22Rv1 (cell line): ENCODE measurements at regions not wholly inside any gene's neighbourhood (a gene's known extent, or its start where the extent isn't known, plus 50 kb on each side); places are given as distances from the start of the nearest gene placed in this dataset.
A peak's percentile ranks its signal among the peaks of the same experiment; 100 is the strongest.

Experiments
- H3K27ac ChIP-seq: fragments of 450-650 bp; 2 replicates; pipeline ENCODE4 v1.5.1; 2017
- CTCF ChIP-seq: fragments of 450-650 bp; IDR thresholded peaks from 2 replicates; pipeline ENCODE4 v1.5.1; 2017; ENCODE audit warnings: mild to moderate bottlenecking
- ZFX ChIP-seq: fragments of 450-650 bp; IDR thresholded peaks from 2 replicates; pipeline ENCODE4 v1.6.1; 2017; ENCODE audit warnings: antibody characterized with exemption, borderline replicate concordance

- TF ChIP-seq ZFX (no peak), CTCF (no peak)
- H3K27ac ChIP-seq, result no peak overlapping the region
Measured at GRCh38 chr5:82356808-82357671, 78.9 kb upstream of the RPS23 start.

GRCh38 chr5:82356021-82356420 lies 77.9 kb upstream of the RPS23 start:
- no peak overlapping the region for H3K27ac ChIP-seq
- TF ChIP-seq ZFX (no peak), CTCF (no peak)

- TF ChIP-seq ZFX (no peak), CTCF (no peak)
- H3K27ac ChIP-seq, result no peak overlapping the region
Measured at GRCh38 chr5:82355496-82355895, 77.3 kb upstream of the RPS23 start.

- TF ChIP-seq ZFX, result no peak
- TF ChIP-seq CTCF, result no peak
- no peak overlapping the region for H3K27ac ChIP-seq
Measured at GRCh38 chr5:82355053-82355452, 76.9 kb upstream of the RPS23 start.

GRCh38 chr5:82354543-82354942 lies 76.4 kb upstream of the RPS23 start:
- no peak for TF ChIP-seq ZFX
- no peak for TF ChIP-seq CTCF
- no peak overlapping the region for H3K27ac ChIP-seq

- H3K27ac ChIP-seq, result no peak overlapping the region
- TF ChIP-seq ZFX (no peak), CTCF (no peak)
Measured at GRCh38 chr5:82353522-82353921, 75.4 kb upstream of the RPS23 start.

GRCh38 chr5:82352146-82352791 lies 74.1 kb upstream of the RPS23 start:
- TF ChIP-seq CTCF (peak; percentile 52), ZFX (no peak)
- H3K27ac ChIP-seq, result no peak overlapping the region
